ENCODE measurements at regions not wholly inside any gene's neighbourhood (a gene's known extent, or its start where the extent isn't known, plus 50 kb on each side); places are given as distances from the start of the nearest gene placed in this dataset.

GRCh38 chr5:53343187-53343586, 137.2 kb upstream of the FST start:
- no peak for TF ChIP-seq POLR2A (IDR thresholded peaks at IDR 0.05)
- TF ChIP-seq CTCF (IDR thresholded peaks at IDR 0.05), result no peak
- TF ChIP-seq EP300 (IDR thresholded peaks at IDR 0.05), result no peak
- TF ChIP-seq POLR2AphosphoS5 (IDR thresholded peaks at IDR 0.05), result no peak
